GM12878 (cell line): ENCODE measurements at regions not wholly inside any gene's neighbourhood (a gene's known extent, or its start where the extent isn't known, plus 50 kb on each side); places are given as distances from the start of the nearest gene placed in this dataset.

ENCODE experiments used
- ATAC-seq: fragments of 200-7000 bp; cut with Tn5 transposase; 3 replicates; pipeline ENCODE4 v1.9.1; 2020; ENCODE audit warnings: mild to moderate bottlenecking, moderate library complexity
- BruUV-seq: library from RNA; stranded (reverse); fragments of 400-500 nt; replicated peaks from 2 replicates; lab custom pipeline; 2021; lab: Mats Ljungman, UMichigan
- CTCF ChIA-PET: fragments of 300-600 bp; sonication (Branson Sonifier 250); formaldehyde crosslinking; extraction: SDS; loops from one replicate; lab custom pipeline; 2021; ENCODE audit warnings: inconsistent platforms; lab: Yijun Ruan, JAX
- POLR2A ChIA-PET: fragments of 350-600 bp; formaldehyde crosslinking; extraction: SDS; loops from one replicate; lab custom pipeline; 2021; ENCODE audit warnings: inconsistent platforms; lab: Charles Lee
- RAD21 ChIA-PET: fragments of 300-600 bp; sonication (Branson Sonifier 250); formaldehyde crosslinking; loops from one replicate; lab custom pipeline; 2023; ENCODE audit warnings: antibody characterized with exemption; ENCODE audit not compliant: unreplicated experiment; lab: Charles Lee
- SMC1A ChIA-PET: fragments of 300-600 bp; sonication (Branson Sonifier 250); formaldehyde crosslinking; loops from one replicate; lab custom pipeline; 2023; ENCODE audit not compliant: unreplicated experiment, uncharacterized antibody; lab: Charles Lee
- DNase-seq: peaks from one replicate; pipeline ENCODE4 v3.0.0-alpha.2; 2011; ENCODE audit warnings: low read depth, low spot score
- FAIRE-seq: peaks from 3 replicates; lab custom pipeline; 2011; peaks lifted over from hg19 to GRCh38; lab: Jason Lieb, UNC
- H2AFZ ChIP-seq: 2 replicates; pipeline ENCODE4 v1.6.0; 2011; ENCODE audit warnings: low read depth, low read length, control low read depth; ENCODE audit not compliant: control insufficient read depth
- H3K27ac ChIP-seq: 2 replicates; pipeline ENCODE4 v1.5.1; 2011; ENCODE audit warnings: control low read depth; ENCODE audit not compliant: control insufficient read depth, insufficient read depth
- H3K27me3 ChIP-seq, 2 experiments: replicated peaks in 1 of 2; 2 replicates each; pipeline versions ENCODE4 v1.6.0 to v1.6.1; 2011; ENCODE audit warnings: low read length in 1 of 2; ENCODE audit not compliant: control insufficient read depth in 2 of 2, insufficient read depth in 2 of 2
- H3K36me3 ChIP-seq, 2 experiments: 2 replicates each; pipeline ENCODE4 v1.5.1; 2011; ENCODE audit warnings: low read length in 1 of 2; ENCODE audit not compliant: control insufficient read depth in 2 of 2, insufficient read depth in 2 of 2
- H3K4me1 ChIP-seq: 2 replicates; pipeline ENCODE4 v1.6.1; 2011; ENCODE audit warnings: mild to moderate bottlenecking, low read length, moderate library complexity, mixed read lengths; ENCODE audit not compliant: control insufficient read depth, insufficient read depth
- H3K4me2 ChIP-seq: 2 replicates; pipeline ENCODE4 v1.6.0; 2011; ENCODE audit warnings: control low read depth; ENCODE audit not compliant: control insufficient read depth, insufficient read depth
- H3K4me3 ChIP-seq: fragments of 200-600 bp; sonication (generic); 2 replicates; pipeline ENCODE4 v1.5.1; 2016
- H3K79me2 ChIP-seq: 2 replicates; pipeline ENCODE4 v1.6.0; 2011; ENCODE audit warnings: low read length; ENCODE audit not compliant: control insufficient read depth, insufficient read depth
- H3K9ac ChIP-seq: 2 replicates; pipeline ENCODE4 v1.8.0; 2011; ENCODE audit warnings: low read length, control low read depth, mixed read lengths; ENCODE audit not compliant: control insufficient read depth, insufficient read depth
- H3K9me3 ChIP-seq: replicated peaks from 3 replicates; pipeline ENCODE4 v1.5.1; 2011; ENCODE audit warnings: mild to moderate bottlenecking, low read length; ENCODE audit not compliant: control insufficient read depth, insufficient read depth
- H4K20me1 ChIP-seq: 2 replicates; pipeline ENCODE4 v1.6.0; 2011; ENCODE audit not compliant: control insufficient read depth, insufficient read depth
- BHLHE40 ChIP-seq, 2 experiments: fragments of 450-650 bp in 1 of 2; IDR thresholded peaks; 2 replicates each; pipeline ENCODE4 v1.6.1; 2011 to 2017; ENCODE audit warnings: low read depth in 2 of 2, borderline replicate concordance in 1 of 2, improper control_type of control experiment in 1 of 2, low read length in 1 of 2, mild to moderate bottlenecking in 1 of 2
- BMI1 ChIP-seq: fragments of 450-650 bp; IDR thresholded peaks from 2 replicates; pipeline ENCODE4 v1.6.1; 2016; ENCODE audit warnings: mild to moderate bottlenecking, moderate library complexity, borderline replicate concordance
- CBFB ChIP-seq: IDR thresholded peaks from 2 replicates; pipeline ENCODE4 v1.6.1; 2016; ENCODE audit warnings: antibody characterized with exemption, low read depth
- CEBPB ChIP-seq, 2 experiments: fragments of 150-350 bp in 1 of 2; IDR thresholded peaks; 2 replicates each; pipeline ENCODE4 v1.6.1; 2012 to 2014; ENCODE audit warnings: low read depth in 2 of 2, low read length in 2 of 2, borderline replicate concordance in 1 of 2, inconsistent platforms in 1 of 2
- EED ChIP-seq: sonication (generic); IDR thresholded peaks from 2 replicates; pipeline ENCODE4 v1.6.1; 2016; ENCODE audit warnings: antibody characterized with exemption, low read depth
- FOXK2 ChIP-seq: fragments of 450-650 bp; IDR thresholded peaks from 2 replicates; pipeline ENCODE4 v1.6.1; 2017; ENCODE audit warnings: mild to moderate bottlenecking, moderate library complexity
- GABPA ChIP-seq: IDR thresholded peaks from 2 replicates; pipeline ENCODE4 v1.6.1; 2014; ENCODE audit warnings: antibody characterized with exemption, low read depth, mild to moderate bottlenecking, inconsistent platforms
- HDAC2 ChIP-seq: fragments of 200-600 bp; sonication (generic); IDR thresholded peaks from 2 replicates; pipeline ENCODE4 v1.6.1; 2017
- HDGF ChIP-seq: fragments of 450-650 bp; IDR thresholded peaks from 2 replicates; pipeline ENCODE4 v1.6.1; 2016; ENCODE audit warnings: antibody characterized with exemption
- HSF1 ChIP-seq: fragments of 150-350 bp; IDR thresholded peaks from 2 replicates; pipeline ENCODE4 v1.6.1; 2014; ENCODE audit warnings: mild to moderate bottlenecking, low read depth, low read length
- IRF4 ChIP-seq: IDR thresholded peaks from 2 replicates; pipeline ENCODE4 v1.6.1; 2011; ENCODE audit warnings: low read depth, low read length
- KDM1A ChIP-seq: fragments of 200-600 bp; sonication (generic); IDR thresholded peaks from 2 replicates; pipeline ENCODE4 v1.6.1; 2016; ENCODE audit warnings: borderline replicate concordance
- MAX ChIP-seq: IDR thresholded peaks from 2 replicates; pipeline ENCODE4 v1.6.1; 2012; ENCODE audit warnings: low read depth, low read length, improper control_type of control experiment
- NFYB ChIP-seq: IDR thresholded peaks from 2 replicates; pipeline ENCODE4 v1.6.1; 2011; ENCODE audit warnings: low read depth, mild to moderate bottlenecking, low read length, improper control_type of control experiment, moderate library complexity; ENCODE audit not compliant: insufficient read depth
- POLR2A ChIP-seq: IDR thresholded peaks from 2 replicates; pipeline ENCODE4 v1.6.1; 2011; ENCODE audit warnings: low read depth, mild to moderate bottlenecking, low read length
- RB1 ChIP-seq: fragments of 450-650 bp; formaldehyde crosslinking; IDR thresholded peaks from 2 replicates; pipeline ENCODE4 v1.6.1; 2017; ENCODE audit warnings: mild to moderate bottlenecking, borderline replicate concordance
- RELB ChIP-seq: fragments of 450-650 bp; IDR thresholded peaks from 2 replicates; pipeline ENCODE4 v1.6.1; 2017; ENCODE audit warnings: low read depth, mild to moderate bottlenecking, moderate library complexity
- whole genome bisulfite sequencing: methylation state at CpG from one replicate; pipeline ENCODE4 v1.1.6; 2016; ENCODE audit warnings: low lambda C conversion rate; ENCODE audit not compliant: insufficient replicate concordance, insufficient coverage; ENCODE audit errors: missing lambda C conversion rate; 5-methylcytosine and 5-hydroxymethylcytosine counted together
- in situ Hi-C: fragments of 300-500 bp; cut with MboI; formaldehyde crosslinking; loops from 9 replicates; pipeline ENCODE4 v1.14.3; 2018; ENCODE audit warnings: mixed read lengths
- intact Hi-C: fragments of 100-400 bp; cut with micrococcal nuclease; formaldehyde crosslinking; loops from one replicate; pipeline ENCODE4 v1.14.2; 2022; ENCODE audit not compliant: unreplicated experiment

GRCh38 chr10:127805950-127806349 lies 69.0 kb downstream of the FOXI2 start:
- SMC1A ChIA-PET = no interaction called here

More at GRCh38 chr10:127805950-127806349, 69.0 kb downstream of the FOXI2 start:
- CTCF ChIA-PET = no interaction called here
- Histone ChIP-seq H3K4me2 (no peak overlapping the region), H3K9ac (no peak overlapping the region), H3K4me3 (no peak overlapping the region), H3K27ac (no peak overlapping the region)
- ATAC-seq = no peak
- TF ChIP-seq KDM1A (no peak), GABPA (no peak), BHLHE40 (IDR thresholded peaks at IDR 0.05; ENCODE audit: borderline replicate concordance in 1 of 2, low read depth in 2 of 2, low read length in 1 of 2) (no peak), IRF4 (no peak), POLR2A (no peak), HDGF (no peak), CEBPB (IDR thresholded peaks at IDR 0.05; ENCODE audit: borderline replicate concordance in 1 of 2, low read depth in 2 of 2, low read length in 2 of 2) (no peak), HSF1 (no peak), NFYB (no peak), CBFB (no peak), RELB (no peak), HDAC2 (no peak), MAX (no peak), FOXK2 (no peak), BMI1 (no peak), RB1 (no peak), EED (no peak)
- TF ChIP-seq, all 136 proteins: peak for 0
- no peaks in the 10 kb centered on the region for H3K79me2 ChIP-seq
- no peak for DNase-seq
- no peaks in the 10 kb centered on the region for H4K20me1 ChIP-seq
- no peaks in the 10 kb centered on the region for H3K9me3 ChIP-seq
- POLR2A ChIA-PET = no interaction called here
- no peaks in the 10 kb centered on the region; a peak in 1 of 4 replicates for H3K27me3 ChIP-seq
- RAD21 ChIA-PET = no interaction called here
- in situ Hi-C loops = no loop called here
- H3K4me1 ChIP-seq = no peaks in the 10 kb centered on the region
- intact Hi-C loops = no loop called here
- FAIRE-seq = no peak
- H2AFZ ChIP-seq = no peak overlapping the region
- H3K36me3 ChIP-seq = no peaks in the 10 kb centered on the region
- BruUV-seq = no TSS peak
- 24% methylated on average over 3 of the region's 3 CpGs for WGBS
